ENCODE measurements at regions not wholly inside any gene's neighbourhood (a gene's known extent, or its start where the extent isn't known, plus 50 kb on each side); places are given as distances from the start of the nearest gene placed in this dataset.
"Not testable (repeated sequence)": the region's sequence is repeated elsewhere in the genome, so short reads cannot be mapped to it uniquely, and the experiment has no call there.

DNA sequence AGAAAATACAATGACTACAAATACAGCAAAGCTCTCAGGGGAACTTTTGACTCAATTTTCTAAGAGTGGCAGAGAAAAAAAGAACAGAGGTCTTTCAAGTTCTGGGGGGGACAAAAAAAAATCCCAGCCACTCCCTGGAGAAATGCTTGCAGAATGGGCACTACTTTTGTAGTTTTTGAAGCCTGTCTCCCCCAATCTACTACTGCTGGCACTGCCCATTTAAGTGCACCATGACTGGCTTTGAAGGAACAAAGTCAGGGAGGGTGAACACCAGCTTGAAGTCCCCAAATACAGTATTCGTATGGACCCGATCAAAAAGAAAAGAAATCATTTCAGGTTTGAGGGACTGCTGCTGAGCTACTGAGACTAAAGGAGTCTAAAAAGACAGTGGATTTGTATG lies 1824.4 kb downstream of the ARAP2 start:
- H3K9me3 ChIP-seq (ENCODE audit: insufficient read depth, low read length): no peaks in the 10 kb centered on the region
- TF ChIP-seq YY1 (IDR thresholded peaks at IDR 0.05; ENCODE audit: insufficient read depth, insufficient read length) (no peak), SUZ12 (IDR thresholded peaks at IDR 0.05; ENCODE audit: extremely low read depth, insufficient read depth, insufficient read length) (no peak), ZNF274 (IDR thresholded peaks at IDR 0.05; ENCODE audit: low read depth, low read length) (no peak)
- no peaks in the 10 kb centered on the region for H3K36me3 ChIP-seq (ENCODE audit: insufficient read depth, insufficient read length, low read length)
- DNase-seq (ENCODE audit: low read depth, low spot score): no peak
- H3K4me1 ChIP-seq (ENCODE audit: insufficient read depth, insufficient read length): no peaks in the 10 kb centered on the region
- no peak overlapping the region for H3K9ac ChIP-seq (ENCODE audit: insufficient read length, low read depth)
- no peaks in the 10 kb centered on the region for H3K27me3 ChIP-seq (ENCODE audit: insufficient read depth, insufficient read length)
- H3K4me3 ChIP-seq (ENCODE audit: insufficient read length, low read depth): no peak overlapping the region

DNA sequence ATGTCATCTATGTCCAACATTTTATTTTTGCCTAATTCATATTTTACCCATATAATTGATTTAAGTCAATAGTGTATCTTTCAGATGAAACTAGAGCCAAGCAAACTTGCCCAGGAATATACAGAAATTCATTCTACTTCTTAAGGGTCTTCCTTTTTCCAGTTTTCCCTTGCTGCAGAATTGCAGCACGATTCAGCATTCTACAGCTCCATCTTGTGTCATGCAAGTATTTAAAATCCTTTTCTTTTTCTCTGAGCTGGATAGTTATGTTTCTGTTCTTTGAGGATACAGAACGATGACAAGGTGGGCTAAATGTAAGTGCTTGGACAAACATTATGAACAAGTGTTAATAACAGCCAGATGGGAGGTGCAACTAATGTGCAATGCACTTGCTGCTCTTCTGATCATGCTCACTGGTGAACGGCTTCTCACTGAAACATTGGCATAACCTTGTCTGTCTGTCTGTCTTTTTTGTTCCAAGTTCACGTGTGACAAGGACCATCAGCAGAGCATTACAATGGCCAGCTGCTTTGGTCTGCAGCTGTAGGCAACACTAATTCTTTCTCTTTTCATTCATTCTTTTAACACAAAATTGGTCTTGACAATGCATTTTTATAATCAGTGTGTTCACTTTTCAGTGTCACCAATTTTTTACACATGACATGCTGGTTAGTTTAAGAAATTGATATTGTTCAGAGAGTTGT lies 1821.7 kb downstream of the ARAP2 start:
- no peaks in the 10 kb centered on the region for H3K36me3 ChIP-seq (ENCODE audit: insufficient read depth, insufficient read length, low read length)
- no peaks in the 10 kb centered on the region for H3K27me3 ChIP-seq (ENCODE audit: insufficient read depth, insufficient read length)
- no peak overlapping the region for H3K4me3 ChIP-seq (ENCODE audit: insufficient read length, low read depth)
- DNase-seq (ENCODE audit: low read depth, low spot score): no peak
- no peak overlapping the region for H3K9ac ChIP-seq (ENCODE audit: insufficient read length, low read depth)
- TF ChIP-seq ZNF274 (IDR thresholded peaks at IDR 0.05; ENCODE audit: low read depth, low read length) (no peak), SUZ12 (IDR thresholded peaks at IDR 0.05; ENCODE audit: extremely low read depth, insufficient read depth, insufficient read length) (no peak), YY1 (IDR thresholded peaks at IDR 0.05; ENCODE audit: insufficient read depth, insufficient read length) (no peak)
- no peaks in the 10 kb centered on the region for H3K4me1 ChIP-seq (ENCODE audit: insufficient read depth, insufficient read length)
- no peaks in the 10 kb centered on the region for H3K9me3 ChIP-seq (ENCODE audit: insufficient read depth, low read length)

- Histone ChIP-seq H3K9me3 (ENCODE audit: insufficient read depth, low read length) (no peaks in the 10 kb centered on the region), H3K36me3 (ENCODE audit: insufficient read depth, insufficient read length, low read length) (no peaks in the 10 kb centered on the region), H3K27me3 (ENCODE audit: insufficient read depth, insufficient read length) (no peaks in the 10 kb centered on the region), H3K9ac (ENCODE audit: insufficient read length, low read depth) (no peak overlapping the region), H3K4me3 (ENCODE audit: insufficient read length, low read depth) (no peak overlapping the region), H3K4me1 (ENCODE audit: insufficient read depth, insufficient read length) (no peaks in the 10 kb centered on the region)
- TF ChIP-seq YY1 (IDR thresholded peaks at IDR 0.05; ENCODE audit: insufficient read depth, insufficient read length): no peak
- no peak for TF ChIP-seq ZNF274 (IDR thresholded peaks at IDR 0.05; ENCODE audit: low read depth, low read length)
- TF ChIP-seq SUZ12 (IDR thresholded peaks at IDR 0.05; ENCODE audit: extremely low read depth, insufficient read depth, insufficient read length): no peak
- no peak for DNase-seq (ENCODE audit: low read depth, low spot score)
Observed at GRCh38 chr4:34432706-34433105, 1811.6 kb downstream of the ARAP2 start.

- not testable (repeated sequence) for DNase-seq (ENCODE audit: low read depth, low spot score); H3K4me1 ChIP-seq (ENCODE audit: insufficient read depth, insufficient read length); H3K27me3 ChIP-seq (ENCODE audit: insufficient read depth, insufficient read length); H3K9ac ChIP-seq (ENCODE audit: insufficient read length, low read depth); H3K36me3 ChIP-seq (ENCODE audit: insufficient read depth, insufficient read length, low read length); H3K9me3 ChIP-seq (ENCODE audit: insufficient read depth, low read length); H3K4me3 ChIP-seq (ENCODE audit: insufficient read length, low read depth)
Observed at GRCh38 chr4:34434377-34434776, 1809.9 kb downstream of the ARAP2 start.

GRCh38 chr4:34464196-34464595 lies 1780.1 kb downstream of the ARAP2 start:
- no peaks in the 10 kb centered on the region for H3K27me3 ChIP-seq (ENCODE audit: insufficient read depth, insufficient read length)
- no peaks in the 10 kb centered on the region for H3K36me3 ChIP-seq (ENCODE audit: insufficient read depth, insufficient read length, low read length)
- TF ChIP-seq YY1 (IDR thresholded peaks at IDR 0.05; ENCODE audit: insufficient read depth, insufficient read length): no peak
- TF ChIP-seq SUZ12 (IDR thresholded peaks at IDR 0.05; ENCODE audit: extremely low read depth, insufficient read depth, insufficient read length): no peak
- no peak for TF ChIP-seq ZNF274 (IDR thresholded peaks at IDR 0.05; ENCODE audit: low read depth, low read length)
- H3K4me1 ChIP-seq (ENCODE audit: insufficient read depth, insufficient read length): no peaks in the 10 kb centered on the region
- H3K9ac ChIP-seq (ENCODE audit: insufficient read length, low read depth): no peak overlapping the region
- H3K4me3 ChIP-seq (ENCODE audit: insufficient read length, low read depth): no peak overlapping the region
- H3K9me3 ChIP-seq (ENCODE audit: insufficient read depth, low read length): no peaks in the 10 kb centered on the region
- DNase-seq (ENCODE audit: low read depth, low spot score): no peak

- no peak overlapping the region for H3K4me3 ChIP-seq (ENCODE audit: insufficient read length, low read depth)
- H3K36me3 ChIP-seq (ENCODE audit: insufficient read depth, insufficient read length, low read length): no peaks in the 10 kb centered on the region
- DNase-seq (ENCODE audit: low read depth, low spot score): no peak
- H3K4me1 ChIP-seq (ENCODE audit: insufficient read depth, insufficient read length): no peaks in the 10 kb centered on the region
- H3K9me3 ChIP-seq (ENCODE audit: insufficient read depth, low read length): no peaks in the 10 kb centered on the region
- no peak overlapping the region for H3K9ac ChIP-seq (ENCODE audit: insufficient read length, low read depth)
- H3K27me3 ChIP-seq (ENCODE audit: insufficient read depth, insufficient read length): no peaks in the 10 kb centered on the region
- TF ChIP-seq ZNF274 (IDR thresholded peaks at IDR 0.05; ENCODE audit: low read depth, low read length): no peak
- TF ChIP-seq SUZ12 (IDR thresholded peaks at IDR 0.05; ENCODE audit: extremely low read depth, insufficient read depth, insufficient read length): no peak
- no peak for TF ChIP-seq YY1 (IDR thresholded peaks at IDR 0.05; ENCODE audit: insufficient read depth, insufficient read length)
Observed at GRCh38 chr4:34466411-34466810, 1777.9 kb downstream of the ARAP2 start.

- TF ChIP-seq SUZ12 (IDR thresholded peaks at IDR 0.05; ENCODE audit: extremely low read depth, insufficient read depth, insufficient read length): no peak
- TF ChIP-seq YY1 (IDR thresholded peaks at IDR 0.05; ENCODE audit: insufficient read depth, insufficient read length): no peak
- no peaks in the 10 kb centered on the region for H3K36me3 ChIP-seq (ENCODE audit: insufficient read depth, insufficient read length, low read length)
- H3K4me1 ChIP-seq (ENCODE audit: insufficient read depth, insufficient read length): no peaks in the 10 kb centered on the region
- no peaks in the 10 kb centered on the region for H3K9me3 ChIP-seq (ENCODE audit: insufficient read depth, low read length)
- DNase-seq (ENCODE audit: low read depth, low spot score): no peak
- no peak overlapping the region for H3K4me3 ChIP-seq (ENCODE audit: insufficient read length, low read depth)
- no peaks in the 10 kb centered on the region for H3K27me3 ChIP-seq (ENCODE audit: insufficient read depth, insufficient read length)
- H3K9ac ChIP-seq (ENCODE audit: insufficient read length, low read depth): no peak overlapping the region
Observed at GRCh38 chr4:34469516-34469915, 1774.8 kb downstream of the ARAP2 start.

All from NT2/D1 (cell line).